GM23338 (cell line): ENCODE measurements at regions not wholly inside any gene's neighbourhood (a gene's known extent, or its start where the extent isn't known, plus 50 kb on each side); places are given as distances from the start of the nearest gene placed in this dataset.

ENCODE experiments used
- ATAC-seq: fragments of 200-7000 bp; cut with Tn5 transposase; 3 replicates; pipeline ENCODE4 v1.9.1; 2020
- DNase-seq: peaks from one replicate; pipeline ENCODE4 v3.0.0-alpha.2; 2015; ENCODE audit warnings: low spot score
- H2AFZ ChIP-seq: fragments of 200-600 bp; sonication (generic); 2 replicates; pipeline ENCODE4 v1.8.0; 2016; ENCODE audit warnings: antibody characterized with exemption, mild to moderate bottlenecking, moderate library complexity
- H3F3A ChIP-seq: fragments of 200-600 bp; sonication (generic); replicated peaks from 2 replicates; pipeline ENCODE4 v1.8.0; 2017; ENCODE audit warnings: antibody characterized with exemption, mixed run types, low read depth
- H3K27ac ChIP-seq: fragments of 200-600 bp; sonication (generic); 2 replicates; pipeline ENCODE4 v1.6.1; 2016; ENCODE audit warnings: low read depth
- H3K27me3 ChIP-seq: fragments of 200-600 bp; sonication (generic); 2 replicates; pipeline ENCODE4 v1.8.0; 2016; ENCODE audit warnings: mild to moderate bottlenecking, mixed run types, moderate library complexity; ENCODE audit not compliant: insufficient read depth
- H3K36me3 ChIP-seq: fragments of 200-600 bp; sonication (generic); 2 replicates; pipeline ENCODE4 v1.8.0; 2016; ENCODE audit warnings: mild to moderate bottlenecking; ENCODE audit not compliant: insufficient read depth
- H3K4me1 ChIP-seq: fragments of 200-600 bp; sonication (generic); 2 replicates; pipeline ENCODE4 v1.8.0; 2016; ENCODE audit warnings: mild to moderate bottlenecking, moderate library complexity; ENCODE audit not compliant: insufficient read depth
- H3K4me2 ChIP-seq: fragments of 200-600 bp; sonication (generic); 2 replicates; pipeline ENCODE4 v1.7.1; 2017; ENCODE audit warnings: mixed run types
- H3K4me3 ChIP-seq: fragments of 200-600 bp; sonication (generic); 2 replicates; pipeline ENCODE4 v1.6.1; 2016; ENCODE audit warnings: mixed run types
- H3K79me2 ChIP-seq: fragments of 200-600 bp; sonication (generic); replicated peaks from 2 replicates; pipeline ENCODE4 v1.8.0; 2017; ENCODE audit warnings: mild to moderate bottlenecking; ENCODE audit not compliant: insufficient read depth
- H3K9me2 ChIP-seq: fragments of 200-600 bp; sonication (generic); 2 replicates; pipeline ENCODE4 v1.8.0; 2017; ENCODE audit not compliant: insufficient read depth
- H4K20me1 ChIP-seq: fragments of 200-600 bp; sonication (generic); replicated peaks from 2 replicates; pipeline ENCODE4 v1.8.0; 2017; ENCODE audit warnings: mild to moderate bottlenecking; ENCODE audit not compliant: insufficient read depth
- H3K27ac Mint-ChIP-seq: 2 replicates; pipeline ENCODE4 v1.8.0; 2020; ENCODE audit warnings: inconsistent platforms, mild to moderate bottlenecking, moderate library complexity, mixed read lengths
- H3K27me3 Mint-ChIP-seq: 3 replicates; pipeline ENCODE4 v1.8.0; 2022; ENCODE audit warnings: low read depth, mild to moderate bottlenecking, moderate library complexity, mixed read lengths, inconsistent platforms; ENCODE audit not compliant: insufficient read depth, poor library complexity
- H3K36me3 Mint-ChIP-seq: 3 replicates; pipeline ENCODE4 v1.8.0; 2021; ENCODE audit warnings: low read depth, mild to moderate bottlenecking, inconsistent platforms, moderate library complexity, mixed read lengths
- H3K4me1 Mint-ChIP-seq: 3 replicates; pipeline ENCODE4 v1.8.0; 2020; ENCODE audit warnings: mild to moderate bottlenecking, inconsistent platforms, mixed read lengths
- H3K4me3 Mint-ChIP-seq: 3 replicates; pipeline ENCODE4 v1.8.0; 2021; ENCODE audit warnings: moderate library complexity, mild to moderate bottlenecking, inconsistent platforms, mixed read lengths
- H3K9me3 Mint-ChIP-seq: 3 replicates; pipeline ENCODE4 v1.8.0; 2020; ENCODE audit warnings: moderate library complexity, mild to moderate bottlenecking, inconsistent platforms, mixed read lengths
- CREB1 ChIP-seq: fragments of 250-450 bp; sonication (Bioruptor Pico); IDR thresholded peaks from 2 replicates; pipeline ENCODE4 v1.5.0; 2020; ENCODE audit warnings: low read depth, mild to moderate bottlenecking, moderate library complexity
- EZH2 ChIP-seq: fragments of 200-600 bp; sonication (generic); IDR thresholded peaks from one replicate; pipeline ENCODE4 v1.8.0; 2017; ENCODE audit warnings: antibody characterized with exemption, mild to moderate bottlenecking, low read depth; ENCODE audit not compliant: unreplicated experiment
- EZH2phosphoT487 ChIP-seq: fragments of 200-600 bp; sonication (generic); IDR thresholded peaks from one replicate; pipeline ENCODE4 v1.8.1; 2018; ENCODE audit warnings: antibody characterized with exemption; ENCODE audit not compliant: unreplicated experiment
- JUNB ChIP-seq: IDR thresholded peaks from one replicate; pipeline ENCODE4 v1.6.1; 2016; ENCODE audit warnings: antibody characterized with exemption; ENCODE audit not compliant: unreplicated experiment
- NANOG ChIP-seq: IDR thresholded peaks from 2 replicates; pipeline ENCODE4 v1.6.1; 2016; ENCODE audit warnings: antibody characterized with exemption, borderline replicate concordance
- POLR2AphosphoS5 ChIP-seq: IDR thresholded peaks from 2 replicates; pipeline ENCODE4 v1.6.1; 2016; ENCODE audit warnings: antibody characterized with exemption, low read depth
- STAT1 ChIP-seq: IDR thresholded peaks from one replicate; pipeline ENCODE4 v1.6.1; 2016; ENCODE audit warnings: antibody characterized with exemption; ENCODE audit not compliant: unreplicated experiment
- ZNF114 ChIP-seq: fragments of 250-450 bp; sonication (Bioruptor Pico); IDR thresholded peaks from 2 replicates; pipeline ENCODE4 v1.5.0; 2020; ENCODE audit warnings: mild to moderate bottlenecking, moderate library complexity
- ZNF331 ChIP-seq: fragments of 250-450 bp; sonication (Bioruptor Pico); IDR thresholded peaks from 2 replicates; pipeline ENCODE4 v1.5.0; 2020; ENCODE audit warnings: low read depth, mild to moderate bottlenecking, moderate library complexity
- ZNF462 ChIP-seq: fragments of 250-450 bp; sonication (Bioruptor Pico); IDR thresholded peaks from 2 replicates; pipeline ENCODE4 v1.5.0; 2020; ENCODE audit warnings: mild to moderate bottlenecking, moderate library complexity
- TF ChIP-seq, protein P1 (sequence below), 2 experiments: fragments of 200-600 bp in 1 of 2; sonication (generic) in 1 of 2; conservative IDR thresholded peaks; 2 replicates each; pipeline versions ENCODE4 v1.5.1 to v1.6.1; 2016 to 2017; ENCODE audit warnings: antibody characterized with exemption in 2 of 2, low read depth in 2 of 2, mild to moderate bottlenecking in 2 of 2, moderate library complexity in 1 of 2
- TF ChIP-seq, protein P2 (sequence below): IDR thresholded peaks from 2 replicates; pipeline ENCODE4 v1.6.1; 2016; ENCODE audit warnings: antibody characterized with exemption
- TF ChIP-seq, protein P3 (sequence below): IDR thresholded peaks from one replicate; pipeline ENCODE4 v1.6.1; 2018; ENCODE audit warnings: antibody characterized with exemption; ENCODE audit not compliant: unreplicated experiment

GRCh38 chr5:71960195-71960594 lies 147.1 kb upstream of the MAP1B start:
- H3K27ac ChIP-seq, result no peak overlapping the region
- H3F3A ChIP-seq, result no peaks in the 10 kb centered on the region
- ATAC-seq (no peak), DNase-seq (no peak)
- H3K4me1 Mint-ChIP-seq, result peaks cover 28% of the 10 kb centered on the region
- H2AFZ ChIP-seq, result no peak overlapping the region
- H3K4me3 Mint-ChIP-seq, result no peak overlapping the region
- no peaks in the 10 kb centered on the region for H3K36me3 ChIP-seq
- H3K36me3 Mint-ChIP-seq, result no peaks in the 10 kb centered on the region
- H3K27ac Mint-ChIP-seq, result no peak overlapping the region
- H3K4me3 ChIP-seq, result no peak overlapping the region
- H3K27me3 ChIP-seq, result no peaks in the 10 kb centered on the region
- H3K9me2 ChIP-seq, result peaks cover 13% of the 10 kb centered on the region; the same call in 1 of the 2 replicates
- H3K79me2 ChIP-seq, result no peaks in the 10 kb centered on the region
- no peaks in the 10 kb centered on the region; the same call in 2 of the 3 replicates for H3K9me3 Mint-ChIP-seq
- H3K4me2 ChIP-seq, result no peak overlapping the region
- peaks cover 5% of the 10 kb centered on the region; the same call in 1 of the 2 replicates for H3K4me1 ChIP-seq
- peaks cover 4% of the 10 kb centered on the region for H3K27me3 Mint-ChIP-seq
- TF ChIP-seq ZNF114 (CRISPR knock-in tag) (no peak), POLR2AphosphoS5 (no peak), JUNB (no peak), ZNF331 (CRISPR knock-in tag) (no peak), CREB1 (CRISPR knock-in tag) (no peak), ZNF462 (CRISPR knock-in tag) (no peak), STAT1 (no peak), EZH2phosphoT487 (no peak), NANOG (no peak), EZH2 (no peak)
- TF ChIP-seq, protein P1, sequence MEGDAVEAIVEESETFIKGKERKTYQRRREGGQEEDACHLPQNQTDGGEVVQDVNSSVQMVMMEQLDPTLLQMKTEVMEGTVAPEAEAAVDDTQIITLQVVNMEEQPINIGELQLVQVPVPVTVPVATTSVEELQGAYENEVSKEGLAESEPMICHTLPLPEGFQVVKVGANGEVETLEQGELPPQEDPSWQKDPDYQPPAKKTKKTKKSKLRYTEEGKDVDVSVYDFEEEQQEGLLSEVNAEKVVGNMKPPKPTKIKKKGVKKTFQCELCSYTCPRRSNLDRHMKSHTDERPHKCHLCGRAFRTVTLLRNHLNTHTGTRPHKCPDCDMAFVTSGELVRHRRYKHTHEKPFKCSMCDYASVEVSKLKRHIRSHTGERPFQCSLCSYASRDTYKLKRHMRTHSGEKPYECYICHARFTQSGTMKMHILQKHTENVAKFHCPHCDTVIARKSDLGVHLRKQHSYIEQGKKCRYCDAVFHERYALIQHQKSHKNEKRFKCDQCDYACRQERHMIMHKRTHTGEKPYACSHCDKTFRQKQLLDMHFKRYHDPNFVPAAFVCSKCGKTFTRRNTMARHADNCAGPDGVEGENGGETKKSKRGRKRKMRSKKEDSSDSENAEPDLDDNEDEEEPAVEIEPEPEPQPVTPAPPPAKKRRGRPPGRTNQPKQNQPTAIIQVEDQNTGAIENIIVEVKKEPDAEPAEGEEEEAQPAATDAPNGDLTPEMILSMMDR (conservative IDR thresholded peaks at IDR 0.05; ENCODE audit: low read depth in 2 of 2), result no peak
- TF ChIP-seq, protein P2, sequence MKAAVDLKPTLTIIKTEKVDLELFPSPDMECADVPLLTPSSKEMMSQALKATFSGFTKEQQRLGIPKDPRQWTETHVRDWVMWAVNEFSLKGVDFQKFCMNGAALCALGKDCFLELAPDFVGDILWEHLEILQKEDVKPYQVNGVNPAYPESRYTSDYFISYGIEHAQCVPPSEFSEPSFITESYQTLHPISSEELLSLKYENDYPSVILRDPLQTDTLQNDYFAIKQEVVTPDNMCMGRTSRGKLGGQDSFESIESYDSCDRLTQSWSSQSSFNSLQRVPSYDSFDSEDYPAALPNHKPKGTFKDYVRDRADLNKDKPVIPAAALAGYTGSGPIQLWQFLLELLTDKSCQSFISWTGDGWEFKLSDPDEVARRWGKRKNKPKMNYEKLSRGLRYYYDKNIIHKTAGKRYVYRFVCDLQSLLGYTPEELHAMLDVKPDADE, result no peak
- TF ChIP-seq, protein P3, sequence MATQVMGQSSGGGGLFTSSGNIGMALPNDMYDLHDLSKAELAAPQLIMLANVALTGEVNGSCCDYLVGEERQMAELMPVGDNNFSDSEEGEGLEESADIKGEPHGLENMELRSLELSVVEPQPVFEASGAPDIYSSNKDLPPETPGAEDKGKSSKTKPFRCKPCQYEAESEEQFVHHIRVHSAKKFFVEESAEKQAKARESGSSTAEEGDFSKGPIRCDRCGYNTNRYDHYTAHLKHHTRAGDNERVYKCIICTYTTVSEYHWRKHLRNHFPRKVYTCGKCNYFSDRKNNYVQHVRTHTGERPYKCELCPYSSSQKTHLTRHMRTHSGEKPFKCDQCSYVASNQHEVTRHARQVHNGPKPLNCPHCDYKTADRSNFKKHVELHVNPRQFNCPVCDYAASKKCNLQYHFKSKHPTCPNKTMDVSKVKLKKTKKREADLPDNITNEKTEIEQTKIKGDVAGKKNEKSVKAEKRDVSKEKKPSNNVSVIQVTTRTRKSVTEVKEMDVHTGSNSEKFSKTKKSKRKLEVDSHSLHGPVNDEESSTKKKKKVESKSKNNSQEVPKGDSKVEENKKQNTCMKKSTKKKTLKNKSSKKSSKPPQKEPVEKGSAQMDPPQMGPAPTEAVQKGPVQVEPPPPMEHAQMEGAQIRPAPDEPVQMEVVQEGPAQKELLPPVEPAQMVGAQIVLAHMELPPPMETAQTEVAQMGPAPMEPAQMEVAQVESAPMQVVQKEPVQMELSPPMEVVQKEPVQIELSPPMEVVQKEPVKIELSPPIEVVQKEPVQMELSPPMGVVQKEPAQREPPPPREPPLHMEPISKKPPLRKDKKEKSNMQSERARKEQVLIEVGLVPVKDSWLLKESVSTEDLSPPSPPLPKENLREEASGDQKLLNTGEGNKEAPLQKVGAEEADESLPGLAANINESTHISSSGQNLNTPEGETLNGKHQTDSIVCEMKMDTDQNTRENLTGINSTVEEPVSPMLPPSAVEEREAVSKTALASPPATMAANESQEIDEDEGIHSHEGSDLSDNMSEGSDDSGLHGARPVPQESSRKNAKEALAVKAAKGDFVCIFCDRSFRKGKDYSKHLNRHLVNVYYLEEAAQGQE, result no peak
- no peaks in the 10 kb centered on the region for H4K20me1 ChIP-seq
